ENCODE measurements at regions not wholly inside any gene's neighbourhood (a gene's known extent, or its start where the extent isn't known, plus 50 kb on each side); places are given as distances from the start of the nearest gene placed in this dataset.

DNA sequence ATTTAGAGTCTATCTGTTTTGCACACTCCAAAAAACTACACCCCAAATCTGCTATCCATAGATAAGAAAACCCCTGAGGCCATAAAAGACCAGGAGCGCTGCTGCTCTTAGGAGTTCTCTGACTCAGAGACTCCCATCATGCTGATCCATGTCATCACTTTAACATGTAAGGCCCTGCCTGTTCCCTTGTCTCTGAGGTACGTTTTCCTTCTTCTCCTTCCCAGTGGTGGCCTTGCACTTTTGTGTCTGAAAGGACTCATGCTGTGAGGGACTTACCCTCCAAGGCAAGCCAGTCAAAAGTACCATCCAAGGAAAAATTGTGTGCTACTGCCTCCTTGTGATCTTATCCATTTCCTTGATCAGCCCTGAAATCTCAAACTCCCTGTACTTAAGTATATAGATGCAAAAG lies 427.4 kb upstream of the NCAM2 start:
- no peak overlapping the region for H3K4me3 ChIP-seq (ENCODE audit: low read depth, low read length)
- no peak for DNase-seq (ENCODE audit: low read depth)
- TF ChIP-seq, protein P1, sequence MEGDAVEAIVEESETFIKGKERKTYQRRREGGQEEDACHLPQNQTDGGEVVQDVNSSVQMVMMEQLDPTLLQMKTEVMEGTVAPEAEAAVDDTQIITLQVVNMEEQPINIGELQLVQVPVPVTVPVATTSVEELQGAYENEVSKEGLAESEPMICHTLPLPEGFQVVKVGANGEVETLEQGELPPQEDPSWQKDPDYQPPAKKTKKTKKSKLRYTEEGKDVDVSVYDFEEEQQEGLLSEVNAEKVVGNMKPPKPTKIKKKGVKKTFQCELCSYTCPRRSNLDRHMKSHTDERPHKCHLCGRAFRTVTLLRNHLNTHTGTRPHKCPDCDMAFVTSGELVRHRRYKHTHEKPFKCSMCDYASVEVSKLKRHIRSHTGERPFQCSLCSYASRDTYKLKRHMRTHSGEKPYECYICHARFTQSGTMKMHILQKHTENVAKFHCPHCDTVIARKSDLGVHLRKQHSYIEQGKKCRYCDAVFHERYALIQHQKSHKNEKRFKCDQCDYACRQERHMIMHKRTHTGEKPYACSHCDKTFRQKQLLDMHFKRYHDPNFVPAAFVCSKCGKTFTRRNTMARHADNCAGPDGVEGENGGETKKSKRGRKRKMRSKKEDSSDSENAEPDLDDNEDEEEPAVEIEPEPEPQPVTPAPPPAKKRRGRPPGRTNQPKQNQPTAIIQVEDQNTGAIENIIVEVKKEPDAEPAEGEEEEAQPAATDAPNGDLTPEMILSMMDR (conservative IDR thresholded peaks at IDR 0.05; ENCODE audit: low read depth, low read length): no peak

DNA sequence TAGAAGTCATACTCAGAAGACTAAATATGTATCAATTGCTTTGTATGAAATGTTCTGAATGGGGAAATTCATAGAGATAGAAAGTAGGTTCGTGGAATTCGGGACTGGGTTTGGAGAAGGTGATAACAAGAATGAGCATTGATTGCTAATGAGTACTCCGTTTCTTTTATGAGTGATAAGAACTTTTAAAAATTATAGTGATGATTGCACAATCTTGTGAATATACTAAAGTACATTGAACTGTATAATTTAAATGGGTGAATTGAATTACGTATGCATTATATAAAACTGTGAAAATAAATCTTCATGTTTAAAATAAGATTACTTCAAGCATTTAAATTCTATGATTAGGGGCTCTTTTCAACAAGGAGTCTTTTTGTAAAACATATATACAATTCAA lies 425.6 kb upstream of the NCAM2 start:
- H3K4me3 ChIP-seq (ENCODE audit: low read depth, low read length): no peak overlapping the region
- no peak for DNase-seq (ENCODE audit: low read depth)
- TF ChIP-seq, protein P1 (conservative IDR thresholded peaks at IDR 0.05; ENCODE audit: low read depth, low read length): no peak

DNA sequence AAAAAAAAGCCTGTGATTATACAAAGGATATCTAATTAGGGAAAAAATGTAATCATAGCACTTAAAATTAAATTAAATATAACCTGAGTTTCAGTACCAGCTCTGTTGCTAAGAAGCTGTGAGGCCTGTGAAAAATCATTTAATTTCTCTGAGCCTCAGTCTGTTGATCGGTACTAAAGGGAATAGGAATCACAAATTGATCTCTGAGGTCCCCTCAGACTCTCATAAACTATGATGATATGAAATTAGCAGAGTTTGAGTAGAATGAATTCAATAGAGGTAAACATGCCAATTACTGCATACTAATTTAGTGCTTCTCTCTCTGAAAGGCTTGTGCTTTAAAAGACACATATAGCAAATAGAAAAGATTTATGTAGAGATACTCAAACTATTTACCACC lies 416.8 kb upstream of the NCAM2 start:
- H3K4me3 ChIP-seq (ENCODE audit: low read depth, low read length): no peak overlapping the region
- no peak for DNase-seq (ENCODE audit: low read depth)
- TF ChIP-seq, protein P1 (conservative IDR thresholded peaks at IDR 0.05; ENCODE audit: low read depth, low read length): no peak

DNA sequence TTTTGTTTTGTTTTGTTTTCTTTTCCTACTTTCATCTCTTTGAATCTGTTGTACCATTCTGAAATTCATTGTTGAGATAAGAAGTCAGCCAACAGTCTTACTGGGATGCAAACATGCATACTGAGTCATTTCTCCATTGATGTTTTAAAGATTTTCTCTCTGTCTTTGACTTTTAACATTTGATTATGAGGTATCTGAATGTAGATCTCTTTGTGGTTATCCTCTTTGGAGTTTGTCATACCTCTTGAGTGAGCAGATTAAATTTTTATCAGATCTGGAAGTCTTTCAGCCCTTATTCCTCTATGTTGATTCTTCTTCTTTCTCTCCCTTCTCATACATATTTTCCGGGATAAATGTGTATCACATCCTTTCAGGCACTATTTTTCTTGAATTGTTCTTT lies 406.9 kb upstream of the NCAM2 start:
- no peak overlapping the region for H3K4me3 ChIP-seq (ENCODE audit: low read depth, low read length)
- TF ChIP-seq, protein P1 (conservative IDR thresholded peaks at IDR 0.05; ENCODE audit: low read depth, low read length): no peak
- no peak for DNase-seq (ENCODE audit: low read depth)

DNA sequence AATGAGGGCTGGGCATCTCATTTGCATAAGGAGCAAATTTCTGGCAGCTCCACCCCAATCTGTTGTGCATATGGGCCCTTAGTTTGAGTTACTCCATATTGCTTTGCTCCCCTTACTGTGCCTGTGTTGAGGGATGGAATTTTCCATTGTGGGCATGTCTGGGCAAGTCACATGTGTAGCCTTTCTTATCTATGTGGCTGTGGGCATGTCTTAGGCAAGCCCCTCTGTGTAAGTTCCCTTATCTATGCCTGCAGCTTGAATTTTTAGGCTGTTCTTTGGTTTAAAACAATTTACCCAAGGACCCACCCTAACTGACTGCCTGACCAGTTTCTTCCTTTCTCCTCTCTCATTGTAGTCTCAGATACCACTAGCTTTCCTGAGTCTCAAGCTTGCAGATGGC lies 405.7 kb upstream of the NCAM2 start:
- H3K4me3 ChIP-seq (ENCODE audit: low read depth, low read length): no peak overlapping the region
- DNase-seq (ENCODE audit: low read depth): no peak
- TF ChIP-seq, protein P1 (conservative IDR thresholded peaks at IDR 0.05; ENCODE audit: low read depth, low read length): no peak

DNA sequence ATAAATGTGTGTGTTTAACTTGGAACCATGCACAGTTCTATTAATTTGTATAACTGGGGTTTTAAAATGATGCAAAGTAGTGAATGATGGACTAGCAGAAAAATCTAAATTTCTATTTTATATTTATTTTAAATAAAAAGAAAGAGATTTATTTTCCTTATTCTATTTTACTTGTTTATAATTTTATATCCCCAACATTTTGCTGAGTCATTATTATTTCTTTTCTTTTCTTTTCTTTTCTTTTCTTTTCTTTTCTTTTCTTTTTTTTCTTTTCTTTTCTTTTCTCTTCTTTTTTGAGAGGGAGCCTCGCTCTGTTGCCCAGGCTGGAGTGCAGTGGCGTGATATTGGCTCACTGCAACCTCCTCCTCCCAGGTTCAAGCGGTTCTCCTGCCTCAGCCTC lies 395.0 kb upstream of the NCAM2 start:
- TF ChIP-seq, protein P1 (conservative IDR thresholded peaks at IDR 0.05; ENCODE audit: low read depth, low read length): no peak
- no peak overlapping the region for H3K4me3 ChIP-seq (ENCODE audit: low read depth, low read length)
- no peak for DNase-seq (ENCODE audit: low read depth)

DNA sequence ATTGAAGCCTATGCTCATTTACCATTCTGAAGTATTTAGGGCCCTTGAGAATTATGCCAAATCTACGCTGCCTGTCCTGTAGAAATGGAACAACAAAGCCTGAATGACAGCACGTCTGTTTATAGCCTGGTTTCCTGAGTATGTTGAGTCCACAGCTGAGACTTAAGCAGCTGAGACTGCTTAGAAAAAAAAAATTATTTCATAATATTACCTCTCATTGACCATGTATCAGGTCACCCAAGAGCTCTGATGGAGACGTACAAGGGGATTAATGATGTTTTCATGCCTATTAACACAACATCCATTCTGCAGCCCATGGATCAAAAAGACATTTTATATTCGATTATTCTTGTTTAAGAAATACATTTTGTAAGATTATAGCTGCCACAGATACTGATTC lies 387.2 kb upstream of the NCAM2 start:
- DNase-seq (ENCODE audit: low read depth): no peak
- H3K4me3 ChIP-seq (ENCODE audit: low read depth, low read length): no peak overlapping the region
- TF ChIP-seq, protein P1 (conservative IDR thresholded peaks at IDR 0.05; ENCODE audit: low read depth, low read length): no peak

Measured in epithelial cell of proximal tubule (primary cell).